ENCODE measurements at regions not wholly inside any gene's neighbourhood (a gene's known extent, or its start where the extent isn't known, plus 50 kb on each side); places are given as distances from the start of the nearest gene placed in this dataset.
"Not testable (repeated sequence)": the region's sequence is repeated elsewhere in the genome, so short reads cannot be mapped to it uniquely, and the experiment has no call there.

DNA sequence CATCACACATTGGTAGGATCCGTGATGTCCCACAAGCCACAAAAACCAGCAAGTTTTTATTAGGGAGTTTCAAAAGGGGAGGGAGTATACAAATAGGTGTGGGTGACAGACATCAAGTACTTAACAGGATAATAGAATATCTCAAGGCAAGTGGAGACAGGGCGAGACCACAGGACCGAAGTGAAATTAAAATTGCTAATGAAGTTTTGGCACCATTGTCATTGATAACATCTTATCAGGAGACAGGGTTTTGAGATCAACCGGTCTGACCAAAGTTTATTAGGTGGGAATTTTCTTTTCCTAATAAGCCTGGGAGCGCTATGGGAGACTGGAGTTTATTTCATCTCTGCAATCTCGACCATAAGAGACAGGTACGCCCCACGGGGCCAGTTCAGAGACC, 178.5 kb downstream of the OTOP1 start:
- TF ChIP-seq, protein P1, sequence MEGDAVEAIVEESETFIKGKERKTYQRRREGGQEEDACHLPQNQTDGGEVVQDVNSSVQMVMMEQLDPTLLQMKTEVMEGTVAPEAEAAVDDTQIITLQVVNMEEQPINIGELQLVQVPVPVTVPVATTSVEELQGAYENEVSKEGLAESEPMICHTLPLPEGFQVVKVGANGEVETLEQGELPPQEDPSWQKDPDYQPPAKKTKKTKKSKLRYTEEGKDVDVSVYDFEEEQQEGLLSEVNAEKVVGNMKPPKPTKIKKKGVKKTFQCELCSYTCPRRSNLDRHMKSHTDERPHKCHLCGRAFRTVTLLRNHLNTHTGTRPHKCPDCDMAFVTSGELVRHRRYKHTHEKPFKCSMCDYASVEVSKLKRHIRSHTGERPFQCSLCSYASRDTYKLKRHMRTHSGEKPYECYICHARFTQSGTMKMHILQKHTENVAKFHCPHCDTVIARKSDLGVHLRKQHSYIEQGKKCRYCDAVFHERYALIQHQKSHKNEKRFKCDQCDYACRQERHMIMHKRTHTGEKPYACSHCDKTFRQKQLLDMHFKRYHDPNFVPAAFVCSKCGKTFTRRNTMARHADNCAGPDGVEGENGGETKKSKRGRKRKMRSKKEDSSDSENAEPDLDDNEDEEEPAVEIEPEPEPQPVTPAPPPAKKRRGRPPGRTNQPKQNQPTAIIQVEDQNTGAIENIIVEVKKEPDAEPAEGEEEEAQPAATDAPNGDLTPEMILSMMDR (IDR thresholded peaks at IDR 0.05; ENCODE audit: insufficient read depth, low read length, poor library complexity, severe bottlenecking) = not testable (repeated sequence)
- TF ChIP-seq EZH2phosphoT487 (conservative IDR thresholded peaks at IDR 0.05; ENCODE audit: low read length) = not testable (repeated sequence)
